ENCODE measurements at regions not wholly inside any gene's neighbourhood (a gene's known extent, or its start where the extent isn't known, plus 50 kb on each side); places are given as distances from the start of the nearest gene placed in this dataset.

GRCh38 chr15:27676647-27677046 is 422.5 kb downstream of the OCA2 start:
- Mint-ChIP-seq H3K27me3 (ENCODE audit: insufficient read depth, low read depth, poor library complexity) (peaks cover 34% of the 10 kb centered on the region), H3K4me3 (no peak overlapping the region), H3K27ac (no peak overlapping the region), H3K36me3 (ENCODE audit: low read depth) (no peaks in the 10 kb centered on the region; the same call in 2 of the 3 replicates), H3K9me3 (peaks cover 3% of the 10 kb centered on the region; the same call in 2 of the 3 replicates), H3K4me1 (peaks cover 46% of the 10 kb centered on the region)
- H3F3A ChIP-seq (replicated peaks; ENCODE audit: low read depth), result no peaks in the 10 kb centered on the region
- 0 out of 2 replicates have a peak, but pooled peaks cover 4% of the 10 kb centered on the region for H3K9me2 ChIP-seq (ENCODE audit: insufficient read depth)
- no peaks in the 10 kb centered on the region for H3K79me2 ChIP-seq (replicated peaks; ENCODE audit: insufficient read depth)
- ATAC-seq (no peak), DNase-seq (ENCODE audit: low spot score) (no peak)
- H3K36me3 ChIP-seq (ENCODE audit: insufficient read depth), result no peaks in the 10 kb centered on the region
- TF ChIP-seq ZNF114 (CRISPR knock-in tag; IDR thresholded peaks at IDR 0.05) (no peak), JUNB (IDR thresholded peaks at IDR 0.05; ENCODE audit: unreplicated experiment) (no peak), ETS1 (IDR thresholded peaks at IDR 0.05) (no peak), EZH2phosphoT487 (IDR thresholded peaks at IDR 0.05; ENCODE audit: unreplicated experiment) (no peak), REST (IDR thresholded peaks at IDR 0.05; ENCODE audit: unreplicated experiment) (no peak), CREB1 (CRISPR knock-in tag; IDR thresholded peaks at IDR 0.05; ENCODE audit: low read depth) (no peak), STAT1 (IDR thresholded peaks at IDR 0.05; ENCODE audit: unreplicated experiment) (no peak), POLR2AphosphoS5 (IDR thresholded peaks at IDR 0.05; ENCODE audit: low read depth) (no peak)
- H2AFZ ChIP-seq, result no peak overlapping the region
- H3K27me3 ChIP-seq (ENCODE audit: insufficient read depth), result no peaks in the 10 kb centered on the region
- H3K4me1 ChIP-seq (ENCODE audit: insufficient read depth), result peaks cover 26% of the 10 kb centered on the region
- H4K20me1 ChIP-seq (replicated peaks; ENCODE audit: insufficient read depth), result no peaks in the 10 kb centered on the region
- H3K4me2 ChIP-seq, result no peak overlapping the region
- H3K27ac ChIP-seq (ENCODE audit: low read depth), result no peak overlapping the region
- H3K4me3 ChIP-seq, result no peak overlapping the region

GRCh38 chr15:27675571-27675970 is 423.5 kb downstream of the OCA2 start:
- H3K36me3 ChIP-seq (ENCODE audit: insufficient read depth), result no peaks in the 10 kb centered on the region
- 0 out of 2 replicates have a peak, but pooled peaks cover 4% of the 10 kb centered on the region for H3K9me2 ChIP-seq (ENCODE audit: insufficient read depth)
- no peak overlapping the region for H3K4me3 ChIP-seq
- no peaks in the 10 kb centered on the region for H3K79me2 ChIP-seq (replicated peaks; ENCODE audit: insufficient read depth)
- Mint-ChIP-seq H3K9me3 (peaks cover 3% of the 10 kb centered on the region; the same call in 2 of the 3 replicates), H3K36me3 (ENCODE audit: low read depth) (no peaks in the 10 kb centered on the region; the same call in 2 of the 3 replicates), H3K4me1 (peaks cover 45% of the 10 kb centered on the region), H3K4me3 (no peak overlapping the region), H3K27me3 (ENCODE audit: insufficient read depth, low read depth, poor library complexity) (peaks cover 34% of the 10 kb centered on the region), H3K27ac (no peak overlapping the region)
- H3F3A ChIP-seq (replicated peaks; ENCODE audit: low read depth), result no peaks in the 10 kb centered on the region
- no peak overlapping the region for H3K4me2 ChIP-seq
- H3K27ac ChIP-seq (ENCODE audit: low read depth), result no peak overlapping the region
- ATAC-seq (no peak), DNase-seq (ENCODE audit: low spot score) (no peak)
- peaks cover 27% of the 10 kb centered on the region for H3K4me1 ChIP-seq (ENCODE audit: insufficient read depth)
- no peaks in the 10 kb centered on the region for H3K27me3 ChIP-seq (ENCODE audit: insufficient read depth)
- TF ChIP-seq CTCF (conservative IDR thresholded peaks at IDR 0.05; ENCODE audit: low read depth in 2 of 2), result no peak
- TF ChIP-seq CREB1 (CRISPR knock-in tag; IDR thresholded peaks at IDR 0.05; ENCODE audit: low read depth), result no peak
- TF ChIP-seq NANOG (IDR thresholded peaks at IDR 0.05; ENCODE audit: borderline replicate concordance), result no peak
- no peak overlapping the region for H2AFZ ChIP-seq
- H4K20me1 ChIP-seq (replicated peaks; ENCODE audit: insufficient read depth), result no peaks in the 10 kb centered on the region
